Fibroblast of lung (primary cell): ENCODE measurements at regions not wholly inside any gene's neighbourhood (a gene's known extent, or its start where the extent isn't known, plus 50 kb on each side); places are given as distances from the start of the nearest gene placed in this dataset.

Source experiments
- DNase-seq, 2 donors: peaks; one replicate each; pipeline versions ENCODE4 v3.0.0 to v3.0.0-alpha.2; 2010; ENCODE audit warnings: low read depth in 2 of 2
- H2AFZ ChIP-seq: 2 replicates; pipeline ENCODE4 v1.5.1; 2012; ENCODE audit warnings: low read length, control low read depth, inconsistent platforms
- H3K27ac ChIP-seq: 2 replicates; pipeline ENCODE4 v1.5.1; 2011; ENCODE audit warnings: low read length, control low read depth; ENCODE audit not compliant: insufficient read depth
- H3K27me3 ChIP-seq: 2 replicates; pipeline ENCODE4 v1.5.1; 2011; ENCODE audit warnings: mild to moderate bottlenecking, low read length; ENCODE audit not compliant: control insufficient read depth, insufficient read depth
- H3K36me3 ChIP-seq: 2 replicates; pipeline ENCODE4 v1.5.1; 2011; ENCODE audit warnings: low read length; ENCODE audit not compliant: control insufficient read depth, insufficient read depth
- H3K4me1 ChIP-seq: 2 replicates; pipeline ENCODE4 v1.5.1; 2011; ENCODE audit warnings: low read length; ENCODE audit not compliant: control insufficient read depth, insufficient read depth; ENCODE audit errors: extremely low read depth
- H3K4me2 ChIP-seq: 2 replicates; pipeline ENCODE4 v1.5.1; 2011; ENCODE audit warnings: low read length, control low read depth; ENCODE audit not compliant: insufficient read depth; ENCODE audit errors: extremely low read depth
- H3K4me3 ChIP-seq, 4 experiments: fragments of 200-600 bp in 1 of 4; sonication (generic) in 1 of 4; replicated peaks in 1 of 4; 2 replicates each; pipeline ENCODE4 v1.5.1; 2011 to 2016; ENCODE audit warnings: low read length in 4 of 4, low read depth in 3 of 4, mild to moderate bottlenecking in 3 of 4, control low read depth in 2 of 4, inconsistent platforms in 1 of 4, mixed read lengths in 1 of 4; ENCODE audit not compliant: insufficient read depth in 1 of 4; ENCODE audit errors: control extremely low read depth in 1 of 4
- H3K79me2 ChIP-seq: 2 replicates; pipeline ENCODE4 v1.5.1; 2012; ENCODE audit warnings: mild to moderate bottlenecking, low read length, inconsistent platforms; ENCODE audit not compliant: control insufficient read depth, insufficient read depth
- H3K9ac ChIP-seq: 2 replicates; pipeline ENCODE4 v1.5.1; 2011; ENCODE audit warnings: mild to moderate bottlenecking, low read length, control low read depth; ENCODE audit not compliant: insufficient read depth
- H3K9me3 ChIP-seq: 2 replicates; pipeline ENCODE4 v1.5.1; 2012; ENCODE audit warnings: low read depth, low read length; ENCODE audit not compliant: control insufficient read depth, insufficient read depth
- H4K20me1 ChIP-seq: 2 replicates; pipeline ENCODE4 v1.5.1; 2011; ENCODE audit warnings: low read length; ENCODE audit not compliant: control insufficient read depth, insufficient read depth; ENCODE audit errors: extremely low read depth
- CTCF ChIP-seq, 2 donors: IDR thresholded peaks in 1 of 2; conservative IDR thresholded peaks in 1 of 2; 1 replicate in 1 of 2; 2 replicates in 1 of 2; pipeline ENCODE4 v1.5.1; 2011 to 2012; ENCODE audit warnings: low read length in 2 of 2, control low read depth in 1 of 2, inconsistent platforms in 1 of 2, low read depth in 1 of 2, mild to moderate bottlenecking in 1 of 2
- EZH2 ChIP-seq: IDR thresholded peaks from 2 replicates; pipeline ENCODE4 v1.5.1; 2012; ENCODE audit warnings: low read length, control low read depth, mild to moderate bottlenecking; ENCODE audit errors: missing control alignments

GRCh38 chr6:118408863-118409262 is 139.2 kb upstream of the PLN start:
- H3K4me1 ChIP-seq = no peaks in the 10 kb centered on the region
- H3K27ac ChIP-seq = no peak overlapping the region
- DNase-seq = no peak
- H2AFZ ChIP-seq = no peak overlapping the region
- no peaks in the 10 kb centered on the region for H3K79me2 ChIP-seq
- no peak overlapping the region for H3K4me3 ChIP-seq
- H4K20me1 ChIP-seq = no peaks in the 10 kb centered on the region
- H3K4me2 ChIP-seq = no peak overlapping the region
- no peaks in the 10 kb centered on the region for H3K36me3 ChIP-seq
- no peaks in the 10 kb centered on the region for H3K9me3 ChIP-seq
- no peaks in the 10 kb centered on the region for H3K27me3 ChIP-seq
- TF ChIP-seq EZH2 = no peak
- TF ChIP-seq CTCF (conservative IDR thresholded peaks at IDR 0.05 in 1 of 2, IDR thresholded peaks at IDR 0.05 in 1 of 2; ENCODE audit: low read depth in 1 of 2, low read length in 2 of 2) = no peak
- H3K9ac ChIP-seq = no peak overlapping the region

- no peak for DNase-seq
- Histone ChIP-seq H3K27ac (no peak overlapping the region), H3K79me2 (no peaks in the 10 kb centered on the region), H2AFZ (no peak overlapping the region), H3K27me3 (no peaks in the 10 kb centered on the region), H3K4me3 (no peak overlapping the region), H3K4me2 (no peak overlapping the region), H3K4me1 (no peaks in the 10 kb centered on the region), H4K20me1 (no peaks in the 10 kb centered on the region), H3K36me3 (no peaks in the 10 kb centered on the region), H3K9ac (no peak overlapping the region), H3K9me3 (no peaks in the 10 kb centered on the region)
- no peak for TF ChIP-seq EZH2
Observed at GRCh38 chr6:118410001-118410400, 138.1 kb upstream of the PLN start.
